ENCODE measurements at regions not wholly inside any gene's neighbourhood (a gene's known extent, or its start where the extent isn't known, plus 50 kb on each side); places are given as distances from the start of the nearest gene placed in this dataset.
"Not testable (repeated sequence)": the region's sequence is repeated elsewhere in the genome, so short reads cannot be mapped to it uniquely, and the experiment has no call there.

- peak; percentile 25 for DNase-seq (ENCODE audit: low spot score)
Observed at GRCh38 chr6:58351619-58352018, 1034.2 kb downstream of the PRIM2 start.

- DNase-seq (ENCODE audit: low spot score) = peak; percentile 5
Observed at GRCh38 chr6:58358452-58358851, 1041.0 kb downstream of the PRIM2 start.

GRCh38 chr6:58365856-58366255 is 1048.4 kb downstream of the PRIM2 start:
- not testable (repeated sequence) for DNase-seq (ENCODE audit: low spot score)

- DNase-seq (ENCODE audit: low spot score) = not testable (repeated sequence)
Observed at GRCh38 chr6:58406659-58407058, 1089.2 kb downstream of the PRIM2 start.

GRCh38 chr6:58419321-58419720 is 1101.9 kb downstream of the PRIM2 start:
- no peak for DNase-seq (ENCODE audit: low spot score)

Measured in A172 (cell line).